Liver (tissue), 8 donors: ENCODE measurements at regions not wholly inside any gene's neighbourhood (a gene's known extent, or its start where the extent isn't known, plus 50 kb on each side); places are given as distances from the start of the nearest gene placed in this dataset.

Experiments
- DNase-seq: peaks from one replicate; pipeline ENCODE4 v3.0.0-alpha.2; 2017; ENCODE audit warnings: low spot score
- H3K27ac ChIP-seq, 2 donors: one replicate each; pipeline ENCODE4 v1.7.0; 2013; ENCODE audit warnings: inconsistent platforms in 2 of 2, low read length in 2 of 2, control low read depth in 1 of 2, low read depth in 1 of 2, mild to moderate bottlenecking in 1 of 2
- H3K27me3 ChIP-seq, 4 donors: one replicate each; pipeline versions ENCODE4 v1.6.1 to v1.7.0; 2013; ENCODE audit warnings: low read length in 3 of 4, inconsistent platforms in 1 of 4, mild to moderate bottlenecking in 1 of 4, moderate library complexity in 1 of 4; ENCODE audit not compliant: control insufficient read depth in 4 of 4, insufficient read depth in 4 of 4
- H3K36me3 ChIP-seq, 4 donors: one replicate each; pipeline versions ENCODE4 v1.6.1 to v1.7.0; 2013; ENCODE audit warnings: low read length in 3 of 4, mild to moderate bottlenecking in 3 of 4, low read depth in 1 of 4, moderate library complexity in 1 of 4; ENCODE audit not compliant: control insufficient read depth in 4 of 4, insufficient read depth in 3 of 4
- H3K4me1 ChIP-seq, 4 donors: one replicate each; pipeline versions ENCODE4 v1.6.1 to v1.7.0; 2013; ENCODE audit warnings: low read length in 3 of 4, mild to moderate bottlenecking in 3 of 4, moderate library complexity in 1 of 4; ENCODE audit not compliant: control insufficient read depth in 4 of 4, insufficient read depth in 4 of 4
- H3K4me3 ChIP-seq, 3 donors: one replicate each; pipeline versions ENCODE4 v1.6.1 to v1.7.0; 2013; ENCODE audit warnings: low read length in 3 of 3, control low read depth in 1 of 3, low read depth in 1 of 3, mild to moderate bottlenecking in 1 of 3
- H3K9ac ChIP-seq, 2 donors: one replicate each; pipeline ENCODE4 v1.7.0; 2013; ENCODE audit warnings: low read length in 2 of 2, mild to moderate bottlenecking in 2 of 2, moderate library complexity in 2 of 2, control low read depth in 1 of 2, low read depth in 1 of 2
- H3K9me3 ChIP-seq, 4 donors: one replicate each; pipeline versions ENCODE4 v1.6.1 to v1.7.0; 2013; ENCODE audit warnings: low read length in 3 of 4; ENCODE audit not compliant: control insufficient read depth in 4 of 4
- ATF3 ChIP-seq: IDR thresholded peaks from 2 replicates; pipeline ENCODE4 v1.6.1; 2016; ENCODE audit warnings: antibody characterized with exemption
- CTCF ChIP-seq: fragments of 150-350 bp; IDR thresholded peaks from 2 replicates; pipeline ENCODE4 v1.5.1; 2017; ENCODE audit warnings: improper control_type of control experiment, low read depth, low read length; ENCODE audit not compliant: missing input control
- EGR1 ChIP-seq, 2 donors: IDR thresholded peaks; 2 replicates each; pipeline ENCODE4 v1.6.1; 2016 to 2018; ENCODE audit warnings: antibody characterized with exemption in 2 of 2, low read depth in 2 of 2
- FOXA1 ChIP-seq: IDR thresholded peaks from 2 replicates; pipeline ENCODE4 v1.6.1; 2016; ENCODE audit warnings: antibody characterized with exemption
- FOXA2 ChIP-seq: IDR thresholded peaks from 2 replicates; pipeline ENCODE4 v1.6.1; 2016; ENCODE audit warnings: antibody characterized with exemption
- GABPA ChIP-seq, 2 donors: IDR thresholded peaks in 1 of 2; conservative IDR thresholded peaks in 1 of 2; 2 replicates each; pipeline ENCODE4 v1.6.1; 2016; ENCODE audit warnings: antibody characterized with exemption in 2 of 2, mild to moderate bottlenecking in 1 of 2, moderate library complexity in 1 of 2
- HNF4A ChIP-seq, 2 donors: conservative IDR thresholded peaks; 2 replicates each; pipeline ENCODE4 v1.6.1; 2016; ENCODE audit warnings: antibody characterized with exemption in 2 of 2, mild to moderate bottlenecking in 2 of 2
- HNF4G ChIP-seq: IDR thresholded peaks from 2 replicates; pipeline ENCODE4 v1.6.1; 2016; ENCODE audit warnings: antibody characterized with exemption
- JUND ChIP-seq, 2 donors: IDR thresholded peaks; 2 replicates each; pipeline ENCODE4 v1.6.1; 2016; ENCODE audit warnings: antibody characterized with exemption in 2 of 2
- MAX ChIP-seq: IDR thresholded peaks from 2 replicates; pipeline ENCODE4 v1.6.1; 2016; ENCODE audit warnings: antibody characterized with exemption
- NR2F2 ChIP-seq: IDR thresholded peaks from 2 replicates; pipeline ENCODE4 v1.6.1; 2016; ENCODE audit warnings: antibody characterized with exemption
- RAD21 ChIP-seq, 2 donors: IDR thresholded peaks; 2 replicates each; pipeline ENCODE4 v1.6.1; 2016; ENCODE audit warnings: antibody characterized with exemption in 2 of 2, mild to moderate bottlenecking in 2 of 2
- REST ChIP-seq: IDR thresholded peaks from 2 replicates; pipeline ENCODE4 v1.6.1; 2016; ENCODE audit warnings: antibody characterized with exemption, mild to moderate bottlenecking
- RXRA ChIP-seq, 2 donors: IDR thresholded peaks; 2 replicates each; pipeline ENCODE4 v1.6.1; 2017 to 2018; ENCODE audit warnings: antibody characterized with exemption in 2 of 2, mild to moderate bottlenecking in 1 of 2
- SP1 ChIP-seq: IDR thresholded peaks from 2 replicates; pipeline ENCODE4 v1.6.1; 2018; ENCODE audit warnings: antibody characterized with exemption, mild to moderate bottlenecking
- TAF1 ChIP-seq: conservative IDR thresholded peaks from 2 replicates; pipeline ENCODE4 v1.6.1; 2016; ENCODE audit warnings: antibody characterized with exemption, mild to moderate bottlenecking
- YY1 ChIP-seq: IDR thresholded peaks from 2 replicates; pipeline ENCODE4 v1.6.1; 2016; ENCODE audit warnings: antibody characterized with exemption, mild to moderate bottlenecking
- ZBTB33 ChIP-seq: IDR thresholded peaks from 2 replicates; pipeline ENCODE4 v1.6.1; 2016; ENCODE audit warnings: antibody characterized with exemption
- WGBS: extraction: QIAGEN DNeasy Blood & Tissue Kit; methylation state at CpG from one replicate; pipeline ENCODE4 v1.1.7; 2013; 5-methylcytosine and 5-hydroxymethylcytosine counted together
- donor health status: healthy.
- donor health status: healthy.
- donor health status: healthy.
- donor health status: healthy.
- donor health status: healthy.

GRCh38 chr18:71443706-71444480, 1100.2 kb downstream of the CBLN2 start:
- no peak for DNase-seq
- 60% methylated on average over 3 of the region's 3 CpGs for WGBS
- H3K9ac ChIP-seq: no peak overlapping the region
- no peaks in the 10 kb centered on the region for H3K27me3 ChIP-seq
- no peaks in the 10 kb centered on the region for H3K9me3 ChIP-seq
- no peak overlapping the region for H3K27ac ChIP-seq
- no peak for TF ChIP-seq EGR1 (IDR thresholded peaks at IDR 0.05; ENCODE audit: low read depth in 2 of 2)
- TF ChIP-seq FOXA2: no peak
- no peak for TF ChIP-seq CTCF
- TF ChIP-seq JUND (IDR thresholded peaks at IDR 0.05): no peak
- no peak for TF ChIP-seq MAX
- TF ChIP-seq ATF3: no peak
- TF ChIP-seq TAF1: no peak
- TF ChIP-seq SP1: no peak
- no peak for TF ChIP-seq RAD21 (IDR thresholded peaks at IDR 0.05)
- TF ChIP-seq ZBTB33: no peak
- no peak for TF ChIP-seq HNF4G
- no peak for TF ChIP-seq GABPA (IDR thresholded peaks at IDR 0.05 in 1 of 2, conservative IDR thresholded peaks at IDR 0.05 in 1 of 2)
- TF ChIP-seq FOXA1: no peak
- TF ChIP-seq RXRA (IDR thresholded peaks at IDR 0.05): no peak
- TF ChIP-seq HNF4A (conservative IDR thresholded peaks at IDR 0.05): no peak
- no peak for TF ChIP-seq REST
- no peak for TF ChIP-seq NR2F2
- no peak for TF ChIP-seq YY1
- H3K4me3 ChIP-seq: no peak overlapping the region
- H3K36me3 ChIP-seq: no peaks in the 10 kb centered on the region
- H3K4me1 ChIP-seq: no peaks in the 10 kb centered on the region
